Neural crest cell (in vitro differentiated cells): ENCODE measurements at regions not wholly inside any gene's neighbourhood (a gene's known extent, or its start where the extent isn't known, plus 50 kb on each side); places are given as distances from the start of the nearest gene placed in this dataset.

ENCODE experiments used
- DNase-seq: peaks from one replicate; pipeline ENCODE4 v3.0.0; 2021; ENCODE audit warnings: low read depth, mixed read lengths, low spot score
- H3K27ac Mint-ChIP-seq: one replicate; pipeline ENCODE4 v1.8.0; 2021; ENCODE audit warnings: mild to moderate bottlenecking, mixed read lengths; ENCODE audit not compliant: unreplicated experiment
- H3K27me3 Mint-ChIP-seq: 2 replicates; pipeline ENCODE4 v1.8.0; 2021; ENCODE audit warnings: low read depth, mild to moderate bottlenecking, mixed read lengths
- H3K36me3 Mint-ChIP-seq: 2 replicates; pipeline ENCODE4 v1.8.0; 2021; ENCODE audit warnings: low read depth, mild to moderate bottlenecking, mixed read lengths
- H3K4me1 Mint-ChIP-seq: 2 replicates; pipeline ENCODE4 v1.8.0; 2021; ENCODE audit warnings: mixed read lengths
- H3K4me3 Mint-ChIP-seq: one replicate; pipeline ENCODE4 v1.8.0; 2021; ENCODE audit warnings: mild to moderate bottlenecking, mixed read lengths
- H3K9me3 Mint-ChIP-seq: 2 replicates; pipeline ENCODE4 v1.8.0; 2021; ENCODE audit warnings: mixed read lengths
- CTCF ChIP-seq: fragments of 200-600 bp; sonication (generic); conservative IDR thresholded peaks from 2 replicates; pipeline ENCODE4 v1.5.0; 2021; ENCODE audit warnings: antibody characterized with exemption, mild to moderate bottlenecking

- no peak for DNase-seq
- no peaks in the 10 kb centered on the region for H3K36me3 Mint-ChIP-seq
- no peaks in the 10 kb centered on the region for H3K9me3 Mint-ChIP-seq
- H3K4me3 Mint-ChIP-seq = no peak overlapping the region
- H3K4me1 Mint-ChIP-seq = peaks cover 1% of the 10 kb centered on the region
- no peak for TF ChIP-seq CTCF
- H3K27ac Mint-ChIP-seq = no peak overlapping the region
- no peaks in the 10 kb centered on the region for H3K27me3 Mint-ChIP-seq
Measured at GRCh38 chr7:116310141-116310540, 99.8 kb downstream of the TES start.

GRCh38 chr7:116311259-116311658, 100.9 kb downstream of the TES start:
- Mint-ChIP-seq H3K9me3 (no peaks in the 10 kb centered on the region), H3K27ac (no peak overlapping the region), H3K4me3 (no peak overlapping the region), H3K27me3 (no peaks in the 10 kb centered on the region), H3K36me3 (no peaks in the 10 kb centered on the region), H3K4me1 (peaks cover 12% of the 10 kb centered on the region)
- no peak for DNase-seq
- no peak for TF ChIP-seq CTCF

- Mint-ChIP-seq H3K27ac (no peak overlapping the region), H3K9me3 (no peaks in the 10 kb centered on the region), H3K36me3 (no peaks in the 10 kb centered on the region), H3K27me3 (no peaks in the 10 kb centered on the region), H3K4me1 (peaks cover 19% of the 10 kb centered on the region), H3K4me3 (no peak overlapping the region)
- no peak for DNase-seq
- no peak for TF ChIP-seq CTCF
Measured at GRCh38 chr7:116311816-116312471, 101.6 kb downstream of the TES start.

GRCh38 chr7:116315293-116315692, 105.0 kb downstream of the TES start:
- peaks cover 29% of the 10 kb centered on the region for H3K4me1 Mint-ChIP-seq

GRCh38 chr7:116315803-116316202, 105.5 kb downstream of the TES start:
- peak overlapping the region; percentile 29 for H3K27ac Mint-ChIP-seq
- no peak for DNase-seq
- no peak for TF ChIP-seq CTCF
- peaks cover 29% of the 10 kb centered on the region for H3K4me1 Mint-ChIP-seq
- peaks cover 4% of the 10 kb centered on the region for H3K36me3 Mint-ChIP-seq
- H3K4me3 Mint-ChIP-seq = no peak overlapping the region
- peaks cover 4% of the 10 kb centered on the region for H3K9me3 Mint-ChIP-seq
- no peaks in the 10 kb centered on the region for H3K27me3 Mint-ChIP-seq

More at GRCh38 chr7:116315293-116315692, 105.0 kb downstream of the TES start:
- Mint-ChIP-seq H3K36me3 (peaks cover 4% of the 10 kb centered on the region), H3K4me3 (no peak overlapping the region), H3K9me3 (peaks cover 4% of the 10 kb centered on the region), H3K27ac (peak overlapping the region; percentile 29), H3K27me3 (no peaks in the 10 kb centered on the region)
- TF ChIP-seq CTCF = no peak
- no peak for DNase-seq
